LNCaP clone FGC (cell line): ENCODE measurements at regions not wholly inside any gene's neighbourhood (a gene's known extent, or its start where the extent isn't known, plus 50 kb on each side); places are given as distances from the start of the nearest gene placed in this dataset.
A peak's percentile ranks its signal among the peaks of the same experiment; 100 is the strongest.

Experiments
- DNase-seq: peaks from one replicate; pipeline ENCODE4 v3.0.0-alpha.2; 2011; ENCODE audit warnings: low read depth
- H3K4me3 ChIP-seq: 2 replicates; pipeline ENCODE4 v1.5.1; 2011; ENCODE audit warnings: mild to moderate bottlenecking, low read depth, low read length, control low read depth
- TF ChIP-seq, protein P1 (sequence below): IDR thresholded peaks from 2 replicates; pipeline ENCODE4 v1.5.1; 2012; ENCODE audit warnings: mild to moderate bottlenecking; ENCODE audit not compliant: control insufficient read depth, insufficient read depth; ENCODE audit errors: extremely low read depth

GRCh38 chr6:21829126-21829525, 235.6 kb downstream of the SOX4 start:
- DNase-seq: no peak
- H3K4me3 ChIP-seq: no peak overlapping the region
- TF ChIP-seq, protein P1, sequence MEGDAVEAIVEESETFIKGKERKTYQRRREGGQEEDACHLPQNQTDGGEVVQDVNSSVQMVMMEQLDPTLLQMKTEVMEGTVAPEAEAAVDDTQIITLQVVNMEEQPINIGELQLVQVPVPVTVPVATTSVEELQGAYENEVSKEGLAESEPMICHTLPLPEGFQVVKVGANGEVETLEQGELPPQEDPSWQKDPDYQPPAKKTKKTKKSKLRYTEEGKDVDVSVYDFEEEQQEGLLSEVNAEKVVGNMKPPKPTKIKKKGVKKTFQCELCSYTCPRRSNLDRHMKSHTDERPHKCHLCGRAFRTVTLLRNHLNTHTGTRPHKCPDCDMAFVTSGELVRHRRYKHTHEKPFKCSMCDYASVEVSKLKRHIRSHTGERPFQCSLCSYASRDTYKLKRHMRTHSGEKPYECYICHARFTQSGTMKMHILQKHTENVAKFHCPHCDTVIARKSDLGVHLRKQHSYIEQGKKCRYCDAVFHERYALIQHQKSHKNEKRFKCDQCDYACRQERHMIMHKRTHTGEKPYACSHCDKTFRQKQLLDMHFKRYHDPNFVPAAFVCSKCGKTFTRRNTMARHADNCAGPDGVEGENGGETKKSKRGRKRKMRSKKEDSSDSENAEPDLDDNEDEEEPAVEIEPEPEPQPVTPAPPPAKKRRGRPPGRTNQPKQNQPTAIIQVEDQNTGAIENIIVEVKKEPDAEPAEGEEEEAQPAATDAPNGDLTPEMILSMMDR: no peak

DNA sequence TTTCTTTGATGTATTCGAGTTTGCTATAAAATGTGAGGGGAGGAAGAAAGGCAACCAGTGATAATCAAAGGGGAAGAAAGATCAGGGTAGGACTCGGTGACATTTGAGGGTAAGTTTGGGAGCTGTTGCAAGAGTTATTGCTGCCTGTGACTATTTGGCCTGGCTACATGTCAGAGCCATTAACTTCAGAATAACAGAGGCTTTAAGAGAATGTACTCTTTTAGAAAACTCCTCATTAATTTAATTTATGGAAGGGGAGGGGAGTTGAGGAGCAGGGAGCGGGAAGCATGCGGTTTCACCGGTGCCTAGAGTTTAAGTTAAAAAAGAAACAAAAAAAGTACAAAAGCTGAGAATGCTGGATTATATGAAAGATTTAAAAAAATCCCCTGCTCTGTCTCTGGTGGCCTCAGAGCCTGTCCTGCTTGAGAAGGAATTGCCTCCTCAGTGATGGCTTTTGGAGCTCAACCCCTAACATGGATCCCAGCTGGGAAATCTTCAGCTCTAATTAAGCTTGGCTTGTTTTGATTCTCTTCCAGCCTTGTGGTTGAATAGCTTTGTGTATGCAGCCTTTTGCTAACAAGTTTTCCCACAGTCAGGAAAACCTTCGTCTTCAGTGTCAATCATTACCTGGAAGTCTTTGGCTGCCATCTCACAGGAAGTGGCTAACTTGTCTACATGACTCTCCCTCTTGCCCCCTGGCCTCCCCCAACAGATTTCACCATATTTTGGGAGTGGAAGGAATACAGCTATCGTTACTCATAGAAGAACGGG, 238.2 kb downstream of the SOX4 start:
- no peak for DNase-seq
- no peak overlapping the region for H3K4me3 ChIP-seq
- TF ChIP-seq, protein P1: no peak

GRCh38 chr6:21836277-21836676, 242.7 kb downstream of the SOX4 start:
- no peak for DNase-seq
- H3K4me3 ChIP-seq: no peak overlapping the region
- TF ChIP-seq, protein P1: no peak

- no peak overlapping the region for H3K4me3 ChIP-seq
- DNase-seq: no peak
- TF ChIP-seq, protein P1: no peak
These were observed 243.3 kb downstream of the SOX4 start for GRCh38 chr6:21836772-21837425.

DNA sequence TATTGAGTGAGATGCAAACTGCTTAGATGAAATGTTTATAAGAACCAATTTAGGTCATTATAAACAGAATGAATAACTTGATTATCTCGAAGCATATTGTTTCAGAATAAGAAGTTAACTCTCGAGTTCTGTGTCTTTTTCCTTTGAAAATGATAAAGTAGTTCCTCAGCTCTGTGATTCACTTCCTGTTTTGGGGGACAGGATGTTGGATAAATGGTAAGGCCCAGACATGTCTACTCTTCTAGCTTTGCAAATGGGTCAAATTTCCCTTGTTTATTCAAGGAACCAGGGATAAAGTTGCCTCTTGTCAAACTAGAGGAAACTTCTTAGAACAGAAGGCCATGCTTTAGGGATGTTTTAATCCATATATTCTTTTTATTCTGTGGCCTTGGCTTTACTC, 246.9 kb downstream of the SOX4 start:
- no peak for DNase-seq
- TF ChIP-seq, protein P1: no peak

DNA sequence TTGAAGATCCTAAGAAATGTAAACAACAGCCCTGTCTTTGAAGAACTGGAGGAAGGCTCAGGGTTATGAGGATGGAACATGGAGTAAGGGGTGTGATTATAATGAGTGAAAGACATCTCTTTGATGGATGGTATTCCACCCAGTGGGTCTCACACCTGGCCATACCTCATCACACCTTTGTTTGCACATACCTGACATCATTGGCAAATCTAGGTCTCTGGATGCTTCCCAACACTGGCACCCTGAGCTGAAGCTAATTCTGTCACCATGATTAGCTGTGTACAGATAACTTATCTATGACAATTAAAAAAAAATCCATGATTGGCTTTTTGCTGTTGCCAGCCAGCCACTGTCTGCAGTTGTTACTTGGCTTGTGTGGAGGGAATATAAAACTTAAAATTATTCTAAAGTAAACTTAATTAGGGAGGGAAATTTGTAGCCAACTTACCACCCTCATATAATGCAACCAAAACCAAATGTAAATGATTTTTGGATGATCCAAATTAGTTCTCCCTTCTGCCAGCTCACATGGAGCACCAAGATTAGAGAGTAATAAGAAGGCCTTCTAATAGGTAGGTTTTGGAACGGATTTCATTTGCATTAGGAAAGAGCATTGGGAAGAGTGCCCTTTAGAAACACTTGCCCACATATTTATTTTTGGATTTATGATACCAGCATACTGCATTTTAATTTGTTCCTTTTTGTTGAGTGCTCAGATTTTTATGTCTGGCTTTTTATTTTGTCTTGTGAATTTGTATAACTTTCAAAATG, 249.5 kb downstream of the SOX4 start:
- DNase-seq: peak; percentile 43
- TF ChIP-seq, protein P1: no peak

More for the DNA sequence above, 246.9 kb downstream of the SOX4 start:
- H3K4me3 ChIP-seq: no peak overlapping the region

More for the DNA sequence above, 249.5 kb downstream of the SOX4 start:
- H3K4me3 ChIP-seq: no peak overlapping the region
